Fibroblast of skin of back (primary cell): ENCODE measurements at regions not wholly inside any gene's neighbourhood (a gene's known extent, or its start where the extent isn't known, plus 50 kb on each side); places are given as distances from the start of the nearest gene placed in this dataset.

Experiments
- DNase-seq: peaks from one replicate; pipeline ENCODE4 v3.0.0-alpha.2; 2013

DNA sequence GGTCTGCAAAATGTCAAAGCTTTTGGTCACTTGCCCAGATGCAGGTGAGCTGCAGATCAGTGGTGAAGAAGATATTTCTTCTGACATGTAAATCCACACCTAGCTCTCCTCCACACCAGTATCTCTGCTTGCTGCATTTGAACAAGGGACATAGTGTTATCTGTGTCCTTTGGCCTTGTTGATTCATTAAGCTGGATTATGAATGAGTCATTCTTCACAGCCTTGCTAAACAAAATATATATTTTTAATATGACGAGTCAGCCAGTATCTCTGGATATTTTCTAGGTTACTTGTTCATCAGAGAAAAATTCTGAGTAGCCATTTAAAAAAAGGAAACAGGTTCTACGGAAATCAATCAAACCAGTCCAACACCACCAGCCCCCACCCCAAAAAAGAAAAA lies 190.6 kb upstream of the ADAMTS9 start:
- peak; percentile 54 for DNase-seq

DNA sequence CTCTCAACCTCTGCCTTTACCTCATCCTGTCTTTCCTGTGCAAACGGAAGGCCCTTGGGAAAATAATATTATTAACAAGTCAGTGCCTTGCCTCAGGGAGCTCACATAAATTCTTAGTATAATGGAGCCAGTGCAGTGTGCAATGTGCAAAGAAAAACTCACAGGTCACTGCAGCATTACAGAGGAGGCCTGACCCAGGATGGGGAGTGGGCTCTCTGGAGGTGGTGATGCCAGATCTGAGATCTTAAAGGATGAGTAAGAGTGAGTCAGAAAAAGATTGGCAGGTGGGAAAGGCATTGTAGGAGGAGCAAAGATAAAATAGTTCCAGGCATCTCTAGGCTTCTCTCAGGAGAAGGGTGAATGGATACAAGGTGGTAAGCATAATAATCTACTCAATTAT lies 185.6 kb upstream of the ADAMTS9 start:
- peak; percentile 7 for DNase-seq

DNA sequence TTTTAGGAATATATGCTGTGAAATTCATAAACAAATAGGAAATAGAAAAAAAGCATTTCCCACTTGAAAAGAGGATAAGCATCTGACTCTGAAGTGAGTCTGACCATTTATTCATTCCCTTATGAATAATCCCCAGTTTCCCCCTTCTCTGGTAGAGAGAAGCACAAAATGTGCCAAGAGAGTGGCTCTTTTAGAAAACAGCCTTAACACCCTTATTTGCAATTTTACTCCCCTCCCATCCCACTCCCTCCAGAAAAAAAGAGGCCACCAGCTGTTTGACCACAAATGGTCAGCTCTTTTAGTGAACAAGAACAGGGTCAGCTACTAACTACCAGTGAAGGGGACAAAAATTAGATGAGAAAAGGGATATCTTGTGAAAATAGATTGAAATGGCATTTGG lies 184.5 kb upstream of the ADAMTS9 start:
- DNase-seq = no peak

DNA sequence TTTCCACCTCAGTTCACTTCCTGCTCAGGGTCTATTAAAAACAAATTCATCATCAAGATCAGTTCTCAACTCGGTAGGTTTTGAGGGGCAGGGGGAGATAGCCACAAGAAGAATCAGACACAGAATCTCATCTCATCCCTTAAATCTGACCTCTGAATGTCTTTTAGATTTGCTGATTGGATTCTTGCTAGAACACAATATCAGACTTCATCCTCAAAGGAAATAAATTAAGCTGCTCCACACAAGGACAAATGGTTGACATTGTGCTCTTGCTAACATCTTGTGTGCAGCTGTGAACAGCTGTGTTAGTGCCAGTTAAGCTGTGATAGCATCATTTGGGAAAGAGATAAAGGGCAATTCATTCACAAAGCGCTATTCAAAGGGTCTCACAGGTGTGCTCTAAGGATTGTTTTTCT lies 184.0 kb upstream of the ADAMTS9 start:
- DNase-seq = no peak

DNA sequence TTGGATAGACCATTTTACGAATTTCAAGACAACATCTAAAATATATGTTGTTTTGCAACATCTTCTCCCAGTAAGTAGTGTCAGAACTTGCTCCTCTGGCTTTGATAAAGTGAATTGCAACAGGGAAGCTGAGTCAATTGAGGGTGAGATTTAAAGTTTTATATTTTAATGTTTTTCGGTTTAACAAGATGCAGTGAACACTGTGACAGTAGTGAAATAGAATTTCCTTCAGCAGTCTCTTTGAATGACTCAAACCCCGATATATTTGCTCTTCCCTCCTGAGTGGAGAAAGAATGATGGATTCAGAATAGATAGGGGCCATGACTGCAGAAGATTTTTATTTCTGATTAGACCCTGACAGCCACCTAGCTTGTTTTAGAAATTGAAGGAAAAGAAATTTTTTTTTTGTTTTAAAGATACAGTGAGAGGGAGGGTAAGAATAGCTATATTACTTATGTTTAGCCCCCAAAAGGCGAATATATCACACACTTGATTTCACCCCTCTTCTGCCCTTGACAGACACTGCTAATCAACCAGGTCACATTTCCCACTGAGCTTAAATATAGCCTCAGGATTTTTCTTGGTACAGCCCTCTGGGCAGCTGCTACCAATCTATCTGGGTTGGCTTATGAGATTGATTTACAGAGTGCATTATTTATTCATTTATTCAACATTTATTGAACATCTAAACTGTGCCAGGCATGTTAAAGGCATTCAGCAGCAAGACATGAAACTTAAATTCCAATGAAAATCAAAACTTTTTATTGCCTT lies 183.3 kb upstream of the ADAMTS9 start:
- peak; percentile 40 for DNase-seq

DNA sequence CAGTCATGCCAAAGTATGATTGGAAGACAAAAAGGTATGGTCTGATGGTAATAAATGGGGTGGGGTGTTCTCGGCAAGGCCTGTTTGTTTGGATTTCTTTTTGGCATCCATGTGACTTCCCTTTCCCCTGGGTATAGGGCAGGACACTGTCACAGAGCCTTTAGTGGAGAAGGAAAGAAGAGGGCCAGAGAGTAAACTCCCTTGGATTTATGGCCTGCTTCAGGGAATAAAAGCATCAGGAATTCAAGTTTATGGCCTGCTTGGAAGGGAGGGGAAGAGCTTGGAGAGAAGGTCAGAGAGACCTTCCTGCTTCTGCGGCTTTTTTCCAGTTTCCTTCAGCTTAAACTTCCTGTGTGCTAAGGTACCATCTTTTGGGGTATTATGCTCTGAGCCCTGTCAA lies 179.4 kb upstream of the ADAMTS9 start:
- DNase-seq = no peak

DNA sequence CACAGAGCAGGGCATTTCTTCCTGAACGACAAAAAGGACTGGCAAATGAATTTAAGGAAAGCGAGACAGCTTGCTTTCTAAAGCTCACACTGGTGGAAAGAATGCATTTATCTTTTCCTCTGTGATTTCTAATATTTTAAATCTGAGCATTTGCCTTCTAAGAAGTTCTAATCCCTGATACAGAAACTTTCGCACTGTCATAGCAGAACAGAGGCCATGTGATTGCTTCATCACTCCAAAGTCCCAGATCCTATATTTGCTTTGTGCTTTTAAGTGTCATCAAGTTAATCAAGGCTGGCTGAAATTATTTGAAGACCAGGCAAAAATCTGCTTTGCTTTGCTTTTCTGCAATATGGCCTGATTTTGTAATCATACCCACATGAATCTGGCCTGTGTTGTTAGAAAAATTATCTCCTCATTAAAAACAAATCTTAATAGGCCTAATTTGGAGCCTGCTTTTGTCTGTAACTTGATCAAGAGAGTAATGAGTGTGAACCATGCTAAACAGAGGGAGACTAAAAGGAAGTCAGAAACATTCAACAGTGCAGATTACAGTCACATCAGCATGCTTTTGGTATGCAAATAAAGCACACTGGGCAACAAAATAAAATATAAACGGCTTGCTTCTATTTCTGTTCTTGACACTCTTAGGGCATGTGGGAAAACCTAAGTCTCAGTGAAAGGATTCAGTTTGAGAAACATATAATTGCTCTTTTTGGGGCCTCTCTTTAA lies 178.2 kb upstream of the ADAMTS9 start:
- no peak for DNase-seq

DNA sequence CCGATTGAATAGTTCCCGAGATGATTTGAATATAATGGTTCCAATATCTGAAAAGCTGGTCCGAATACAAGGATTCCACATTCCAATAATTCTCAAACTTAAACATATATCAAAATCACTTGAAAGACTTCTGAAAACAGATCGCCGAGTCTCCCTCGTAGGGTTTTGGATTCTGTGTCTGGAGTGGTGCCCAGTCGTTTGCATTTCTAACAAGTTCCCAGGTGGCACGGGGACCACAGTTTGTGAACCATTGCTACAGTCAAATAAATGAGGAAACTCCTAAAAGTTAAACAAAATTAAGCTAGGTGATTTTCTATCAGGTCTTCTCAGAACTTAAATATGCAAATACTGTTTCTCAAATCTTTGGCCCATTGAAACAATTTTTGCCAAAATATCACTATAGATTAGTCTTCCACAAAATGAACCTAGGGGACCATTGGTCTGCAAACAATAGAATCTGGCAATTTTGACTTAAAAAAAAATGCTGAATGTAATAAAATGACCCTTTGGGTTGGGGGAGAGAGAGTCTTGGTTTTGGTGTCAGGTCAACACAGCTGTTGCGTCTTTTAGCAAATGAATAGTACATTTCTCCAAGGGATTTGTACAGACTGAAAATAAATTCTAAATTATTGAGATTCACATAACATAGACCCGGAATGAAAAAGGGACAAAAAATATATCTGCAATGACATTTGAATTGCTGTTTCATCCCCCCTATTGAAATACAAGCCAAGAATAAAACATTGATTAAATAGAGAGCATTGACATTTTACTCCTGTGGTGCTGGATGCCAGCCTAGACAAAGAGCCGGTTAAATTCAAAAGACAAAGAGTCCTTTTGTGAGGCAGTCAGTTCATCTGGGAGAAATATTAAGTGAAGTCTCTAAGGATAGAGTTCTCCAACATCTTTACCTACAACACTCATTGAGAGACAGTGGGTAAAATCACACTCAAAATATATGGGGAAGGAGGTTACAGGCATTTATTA lies 175.7 kb upstream of the ADAMTS9 start:
- no peak for DNase-seq

DNA sequence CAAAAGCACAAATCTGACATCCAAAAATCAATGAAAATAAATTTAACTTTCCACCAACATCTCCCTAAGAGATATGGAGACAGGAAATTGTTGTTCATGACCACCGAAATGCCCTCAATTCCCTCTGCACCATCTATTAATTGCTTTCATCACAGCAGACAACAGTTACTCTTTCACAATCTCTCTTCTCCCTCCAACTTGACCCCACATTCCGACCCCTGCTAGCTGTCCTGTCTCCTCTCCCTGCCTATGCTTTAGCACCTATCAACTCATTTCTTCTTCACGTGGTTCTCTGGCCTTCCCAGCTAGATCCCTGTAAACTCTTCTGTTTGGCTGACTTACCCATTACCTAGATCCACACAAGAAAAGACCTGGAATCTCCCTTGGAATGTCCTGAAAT lies 173.9 kb upstream of the ADAMTS9 start:
- DNase-seq = no peak

DNA sequence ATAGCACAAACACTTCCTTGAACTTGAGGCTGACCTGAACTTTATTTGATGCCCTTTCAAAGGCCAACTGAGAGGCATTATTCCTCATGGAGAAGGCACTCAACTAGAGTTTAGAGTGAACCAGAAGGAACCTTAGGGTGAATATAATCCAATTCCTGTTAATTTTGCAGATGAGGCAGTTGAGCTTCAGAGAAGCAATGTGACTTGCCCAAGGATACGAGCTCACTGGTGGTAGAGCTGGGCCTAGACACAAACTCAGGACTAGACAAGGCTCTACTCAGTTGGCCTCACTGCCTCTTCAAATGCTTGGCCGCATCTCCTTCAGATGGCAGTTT lies 172.7 kb upstream of the ADAMTS9 start:
- no peak for DNase-seq

DNA sequence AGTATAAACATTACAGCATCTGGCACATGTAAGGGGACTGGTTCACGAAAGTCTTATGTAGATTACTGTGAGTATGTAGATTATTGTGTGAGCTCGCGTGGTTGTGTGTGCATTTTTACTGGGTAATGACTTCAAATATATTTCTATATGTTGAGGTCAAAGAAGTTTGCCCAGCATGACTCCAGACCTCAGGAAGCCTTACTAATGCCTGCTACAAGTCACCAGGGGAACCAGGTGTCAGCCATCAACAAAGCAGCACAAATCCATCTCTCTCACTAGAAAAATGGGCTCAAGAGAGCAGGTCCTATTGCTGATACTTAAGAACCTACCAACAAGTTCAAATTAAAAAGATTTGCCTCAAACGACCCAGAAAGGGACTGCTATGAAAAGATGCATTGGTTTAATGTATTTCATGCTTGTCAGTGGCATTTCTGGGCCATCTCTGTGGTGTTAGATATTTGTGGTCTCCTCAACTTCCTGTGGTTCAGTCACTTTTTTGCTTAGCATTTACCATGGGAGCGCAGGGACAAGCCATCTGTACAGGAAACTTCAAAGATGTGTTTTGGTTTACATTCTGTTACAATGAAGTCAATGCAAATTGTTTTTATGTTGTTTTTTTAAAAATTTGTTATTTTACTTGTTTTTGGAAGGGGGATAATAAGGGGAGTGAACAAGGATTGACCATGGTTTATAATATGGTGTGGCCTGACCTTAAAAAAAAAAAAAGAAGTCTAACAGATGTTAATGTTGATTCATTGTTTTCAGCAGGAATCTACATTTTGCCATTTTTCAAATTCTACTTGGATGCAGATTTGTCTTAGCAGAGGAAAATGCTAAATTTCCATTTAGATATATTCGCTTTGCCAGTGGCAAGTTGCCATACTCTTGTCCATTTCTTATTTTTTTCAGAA lies 172.1 kb upstream of the ADAMTS9 start:
- peak; percentile 84 for DNase-seq

DNA sequence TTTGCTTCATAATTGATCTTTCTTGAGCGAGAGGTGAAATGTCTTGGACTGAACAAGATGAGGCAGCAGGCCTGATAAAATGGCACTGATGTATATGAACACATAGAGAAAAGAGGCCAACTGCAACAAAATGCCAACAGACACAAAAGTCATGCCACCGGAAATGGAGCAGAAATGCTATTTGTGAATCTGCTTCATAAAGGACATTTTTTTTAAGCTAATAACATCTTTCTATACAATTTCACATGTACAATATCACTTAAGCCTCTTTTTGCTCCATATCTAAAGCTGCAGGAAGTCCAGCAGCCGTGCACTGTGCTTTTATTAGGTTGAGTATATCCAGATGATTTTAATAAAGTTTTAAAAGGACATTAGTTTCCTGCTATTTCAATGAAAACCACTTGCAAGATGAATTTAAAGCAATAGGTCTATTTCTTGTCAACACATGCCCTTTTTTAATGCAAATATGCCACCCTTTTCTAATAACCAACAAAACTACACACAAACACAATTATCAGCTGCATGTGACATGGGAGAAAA lies 169.2 kb upstream of the ADAMTS9 start:
- DNase-seq = no peak

DNA sequence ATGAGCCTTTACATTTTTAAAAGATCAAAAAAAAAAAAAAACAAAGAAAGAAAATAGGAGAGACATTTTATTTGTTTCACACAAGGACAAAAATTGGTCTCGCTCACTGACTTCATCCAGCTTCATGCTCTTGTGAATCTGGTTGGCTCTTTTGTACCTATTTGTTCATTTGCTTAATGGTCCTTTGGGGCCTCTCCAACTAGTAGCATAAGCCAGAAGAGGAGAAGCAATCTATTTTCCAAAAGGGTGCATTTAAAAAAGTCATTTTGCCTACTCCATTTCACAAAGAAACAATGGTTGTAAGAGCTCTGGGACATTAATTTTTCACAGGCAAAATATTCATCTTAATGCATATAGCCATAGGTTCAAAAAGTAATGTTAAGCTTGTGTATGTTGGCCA lies 168.3 kb upstream of the ADAMTS9 start:
- DNase-seq = no peak

DNA sequence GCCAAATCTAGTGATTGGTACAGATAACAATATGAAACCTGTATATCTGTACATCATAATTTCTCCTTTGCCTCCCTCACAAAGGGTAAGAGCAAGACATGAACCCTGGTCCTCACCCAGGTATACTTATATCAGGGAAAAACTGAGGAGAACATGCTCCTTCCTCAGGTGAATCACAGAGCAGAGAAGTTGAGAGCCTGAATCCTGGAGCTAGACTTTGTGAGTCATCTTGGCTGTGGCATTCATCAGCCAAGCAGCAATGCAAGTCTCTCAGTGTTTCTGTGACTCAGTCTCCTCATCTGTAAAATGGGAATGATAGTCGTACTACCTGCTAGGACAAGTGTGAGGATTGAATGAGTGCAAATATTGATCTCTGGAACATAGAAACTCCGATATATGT lies 165.7 kb upstream of the ADAMTS9 start:
- DNase-seq = no peak

DNA sequence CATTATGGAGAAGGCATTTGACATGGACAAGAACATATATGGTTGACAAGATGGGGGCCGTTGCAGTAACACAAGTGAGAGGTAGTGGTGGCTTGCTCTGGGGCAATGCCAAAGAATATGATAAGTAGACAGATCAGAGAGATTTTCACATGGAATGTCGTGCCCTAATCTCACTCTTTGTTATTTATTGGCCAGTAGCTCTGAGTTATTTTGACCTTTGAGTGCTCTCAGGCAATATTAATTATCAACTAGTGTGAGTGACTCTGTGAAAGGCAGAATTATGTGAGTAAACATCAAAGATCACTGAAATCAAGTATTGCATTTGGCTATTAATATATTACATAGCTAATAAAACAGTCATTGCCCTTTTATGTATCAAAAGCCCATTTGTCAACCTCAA lies 164.9 kb upstream of the ADAMTS9 start:
- no peak for DNase-seq

DNA sequence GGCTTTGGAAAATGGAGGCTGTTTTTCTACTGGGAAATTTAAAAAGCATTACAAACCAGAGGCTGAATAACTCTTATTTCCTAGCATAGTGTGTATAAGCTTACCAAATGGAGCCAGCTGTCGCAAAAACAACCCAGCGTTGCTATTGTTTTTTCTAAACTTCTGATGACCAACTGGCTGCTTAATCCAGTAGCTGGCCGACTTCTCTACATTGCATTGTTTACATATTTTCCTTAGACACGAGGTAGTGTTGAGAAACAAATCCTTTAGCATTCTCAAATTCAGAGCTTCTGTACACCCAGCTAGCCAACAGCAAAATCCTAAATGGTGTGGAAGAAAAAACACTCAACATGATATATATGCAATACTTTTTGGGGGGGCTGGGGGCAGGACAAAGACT lies 161.0 kb upstream of the ADAMTS9 start:
- no peak for DNase-seq

DNA sequence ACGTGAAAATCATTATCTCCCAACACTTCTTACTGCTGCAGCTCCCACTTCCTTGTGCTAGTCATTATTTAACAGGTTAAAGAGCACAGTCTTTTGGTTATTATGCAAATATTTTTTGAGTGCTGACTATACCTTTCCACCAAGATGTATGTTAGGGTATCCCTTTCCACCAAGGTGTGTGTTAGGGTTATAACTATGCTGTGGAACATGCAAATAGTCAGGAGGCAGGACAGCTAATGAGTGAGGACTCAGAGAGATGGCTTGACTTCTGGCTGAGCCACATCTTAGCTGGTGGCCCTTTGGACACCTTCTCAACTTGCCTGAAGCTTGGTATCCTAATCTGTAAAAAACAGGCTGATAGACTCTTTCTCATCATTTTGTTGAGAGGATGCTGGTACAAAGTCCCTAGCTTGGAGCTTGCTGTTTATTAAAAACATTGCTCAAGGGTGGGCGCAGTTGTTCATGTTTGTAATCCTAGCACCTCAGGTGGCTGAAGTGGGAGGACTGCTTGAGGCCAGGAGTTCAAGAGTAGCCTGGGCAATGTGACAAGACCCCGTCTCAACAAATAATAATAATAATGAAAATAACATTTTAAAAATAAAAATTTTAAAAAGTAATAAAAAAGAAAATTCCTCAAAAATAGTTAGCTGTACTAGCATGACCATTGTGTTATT lies 160.5 kb upstream of the ADAMTS9 start:
- DNase-seq = no peak

DNA sequence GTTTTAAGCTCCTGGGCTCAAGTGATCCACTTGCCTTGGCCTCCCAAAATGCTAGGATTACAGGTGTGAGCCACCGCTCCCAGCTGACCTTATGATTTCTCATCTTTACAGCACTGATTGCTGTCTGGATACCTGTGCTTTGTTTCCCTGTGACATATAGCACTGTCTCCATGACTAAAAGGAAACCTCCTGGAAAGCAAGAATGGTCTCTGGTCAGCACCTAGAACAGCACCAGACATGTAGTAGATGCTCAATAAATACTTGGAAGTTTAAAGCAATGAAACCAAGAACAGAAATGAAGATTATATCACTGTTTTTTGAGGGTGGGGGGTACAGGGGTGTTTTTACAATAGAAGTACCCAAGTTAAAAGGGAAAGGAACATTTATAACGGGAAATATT lies 156.8 kb upstream of the ADAMTS9 start:
- no peak for DNase-seq

DNA sequence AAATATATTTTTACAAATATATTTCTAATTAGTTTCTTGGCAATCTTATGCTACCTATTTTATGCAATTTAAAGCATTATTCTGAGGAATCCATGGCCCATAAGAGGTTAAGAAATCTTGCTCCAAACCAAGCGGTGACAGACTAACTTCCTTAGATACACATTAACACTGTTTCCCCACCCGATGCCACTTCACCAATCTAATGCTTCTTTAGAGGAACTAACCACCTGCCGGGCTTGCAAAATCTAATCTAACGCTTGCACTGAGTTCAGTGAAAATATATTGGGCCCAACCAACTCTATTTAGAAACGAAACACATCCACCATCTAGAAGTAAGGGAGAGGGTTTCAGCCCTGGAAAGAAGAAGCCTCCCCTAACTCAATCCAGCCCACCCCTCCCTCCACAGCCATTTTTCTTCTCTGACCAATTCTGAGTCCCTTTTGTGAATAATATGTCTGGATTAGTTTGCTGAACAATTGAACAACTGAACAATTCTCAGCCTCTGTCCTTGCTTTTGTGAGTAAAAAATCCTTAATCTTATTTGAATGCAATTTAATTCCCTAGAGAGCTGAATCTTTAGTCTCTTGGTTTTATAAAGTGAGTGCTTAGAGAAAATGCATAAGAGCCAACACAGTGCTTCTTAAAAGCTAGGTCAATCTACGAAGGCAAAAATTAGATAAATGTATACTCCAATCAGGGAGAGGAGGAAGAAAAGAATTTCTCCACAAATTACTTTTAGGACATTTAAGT lies 150.4 kb upstream of the ADAMTS9 start:
- no peak for DNase-seq

DNA sequence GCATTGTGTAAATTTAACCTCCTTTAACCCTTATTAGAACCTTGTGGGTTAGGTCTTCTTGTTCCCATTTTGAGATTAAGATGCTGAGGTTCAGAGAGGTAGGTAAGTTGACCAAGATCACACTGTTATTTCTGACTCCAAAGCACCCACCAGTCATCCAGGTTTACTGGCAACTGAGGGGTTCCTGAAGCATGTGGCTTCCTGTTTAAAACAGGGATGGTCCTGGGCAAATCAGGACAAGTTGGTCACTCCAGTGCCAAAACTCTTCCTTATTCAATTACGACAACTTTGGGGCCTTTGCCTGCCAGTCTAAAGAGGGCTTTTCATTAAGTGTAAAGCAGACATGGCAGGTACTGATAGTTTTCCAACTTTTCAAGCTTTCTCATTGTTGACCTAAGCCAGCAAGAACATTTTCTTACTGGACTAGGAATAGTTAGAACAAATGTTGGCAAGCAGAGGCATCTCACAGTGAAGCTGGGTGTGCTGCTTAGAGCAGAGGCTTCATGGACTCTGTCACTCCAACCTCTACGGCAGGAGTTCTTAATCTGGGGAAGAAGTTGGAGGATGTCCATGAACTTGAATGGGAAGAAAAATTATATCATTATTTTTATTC lies 149.4 kb upstream of the ADAMTS9 start:
- no peak for DNase-seq
